ENCODE measurements at regions not wholly inside any gene's neighbourhood (a gene's known extent, or its start where the extent isn't known, plus 50 kb on each side); places are given as distances from the start of the nearest gene placed in this dataset.

DNA sequence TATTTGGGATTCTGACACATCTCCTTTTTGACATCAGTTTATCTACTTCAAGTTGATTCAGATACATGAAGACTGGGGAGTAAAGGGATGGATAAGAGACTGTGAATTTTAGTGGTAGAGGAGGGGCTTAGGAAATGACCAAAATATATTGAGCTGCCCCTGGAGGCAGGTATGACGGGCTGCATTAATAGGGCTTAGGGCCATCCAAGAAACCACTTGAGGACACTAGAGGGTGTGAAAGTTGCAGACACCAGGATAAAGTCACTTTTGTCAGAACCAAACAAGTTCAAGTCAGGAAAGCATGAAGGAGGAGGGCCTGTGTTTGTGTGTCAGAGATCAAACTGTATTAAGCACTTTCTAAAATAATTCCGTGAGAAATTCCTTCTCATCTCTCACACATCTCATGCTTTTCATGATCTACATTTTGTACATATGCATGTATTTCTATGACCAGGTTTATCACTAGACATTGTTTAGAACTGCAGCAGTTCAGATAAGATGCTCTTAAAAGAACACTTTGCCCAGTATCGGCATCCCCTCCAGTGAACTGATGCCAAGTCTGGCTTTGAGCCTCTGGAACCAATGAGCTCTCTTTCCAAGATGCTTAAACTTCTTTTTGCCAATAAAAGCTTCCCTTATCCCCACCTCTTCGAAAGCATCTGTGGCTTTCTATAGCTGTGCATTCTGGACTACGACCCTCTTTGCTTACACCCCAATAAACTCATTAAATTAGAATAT lies 136.9 kb downstream of the SLC38A1 start:
- no peak for DNase-seq

DNA sequence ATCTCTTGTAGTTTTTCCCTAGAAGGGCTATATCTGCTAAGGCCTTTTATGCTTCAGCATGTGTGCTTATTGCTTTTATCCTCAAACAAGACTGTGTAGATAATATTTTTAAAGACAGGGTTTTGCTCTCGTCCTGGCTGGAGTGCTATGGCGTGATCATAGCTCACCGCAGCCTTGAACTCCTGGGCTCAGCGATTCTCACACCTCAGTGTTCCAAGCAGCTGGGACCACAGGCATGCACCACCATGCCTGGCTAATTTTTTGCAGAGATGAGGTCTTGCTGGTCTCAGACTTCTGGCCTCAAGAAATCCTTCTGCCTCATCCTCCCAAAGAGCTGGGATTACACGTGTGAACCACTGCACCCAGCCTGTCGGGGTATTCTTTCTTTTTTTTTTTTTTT lies 137.3 kb upstream of the SCAF11 start:
- DNase-seq, result no peak

DNA sequence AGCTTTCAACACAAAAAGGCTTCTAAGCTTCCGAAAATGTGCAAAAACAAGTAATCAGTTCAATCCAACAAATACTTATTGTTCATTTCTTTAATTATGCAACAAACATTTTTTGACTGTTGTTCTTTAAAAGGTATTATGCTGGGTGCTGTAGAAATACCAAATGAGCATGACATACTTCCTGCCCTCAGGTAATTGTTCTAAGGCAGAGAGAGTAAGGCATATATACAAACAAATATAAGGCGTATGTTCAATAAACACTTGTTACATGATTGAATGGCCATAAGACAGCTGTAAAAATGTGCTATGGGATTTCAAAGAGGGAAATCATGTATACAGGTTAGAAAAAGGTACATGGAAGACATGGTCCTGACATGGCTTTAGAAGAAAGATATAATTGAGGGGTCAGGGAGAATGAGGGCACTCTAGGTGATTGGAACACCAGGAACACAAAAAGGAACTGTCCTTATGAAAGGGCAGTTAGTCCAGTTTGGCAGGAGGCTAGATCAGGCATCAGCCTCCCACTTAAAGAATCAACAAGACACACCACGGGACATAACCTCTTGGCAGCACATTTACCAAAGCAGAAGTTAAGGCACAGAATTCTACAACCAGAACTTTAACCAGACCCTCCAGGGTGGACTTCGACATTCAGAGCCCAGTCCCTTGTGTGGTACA lies 135.8 kb upstream of the SCAF11 start:
- no peak for DNase-seq

DNA sequence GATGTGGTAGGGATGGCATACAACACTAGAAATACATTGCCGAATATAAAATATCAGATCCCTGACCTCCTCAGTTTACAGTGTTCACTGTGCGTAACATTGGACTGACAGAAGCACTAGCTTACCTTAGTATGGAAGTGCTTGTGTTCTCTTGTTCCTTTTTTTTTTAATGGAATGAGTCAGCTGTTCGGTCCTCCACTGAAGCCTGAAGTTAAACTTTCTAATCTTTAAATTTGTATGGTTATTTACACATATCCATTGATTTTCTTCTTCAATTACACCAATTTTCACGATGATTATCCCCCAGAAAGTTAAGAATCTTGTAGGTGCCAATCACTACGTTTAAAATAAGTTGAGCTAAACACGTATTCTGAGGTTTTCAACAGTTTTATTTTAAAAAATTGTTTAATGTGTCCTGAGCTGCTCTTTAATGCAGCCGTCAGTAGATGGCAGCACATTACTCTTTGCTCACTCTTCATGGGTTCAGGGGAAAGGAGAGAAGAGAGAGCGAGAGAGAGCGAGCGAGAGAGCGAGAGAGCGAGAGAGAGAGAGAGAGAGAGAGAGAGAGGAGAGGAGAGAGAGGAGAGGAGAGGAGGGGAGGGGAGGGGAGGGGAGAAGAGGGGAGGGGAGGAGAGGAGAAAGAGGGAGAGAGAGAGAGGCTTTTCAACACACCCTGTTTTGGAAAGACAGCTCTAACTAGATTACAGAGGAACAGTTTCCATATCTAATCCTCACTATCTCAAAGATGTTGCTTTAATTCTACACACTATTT lies 134.7 kb upstream of the SCAF11 start:
- no peak for DNase-seq

DNA sequence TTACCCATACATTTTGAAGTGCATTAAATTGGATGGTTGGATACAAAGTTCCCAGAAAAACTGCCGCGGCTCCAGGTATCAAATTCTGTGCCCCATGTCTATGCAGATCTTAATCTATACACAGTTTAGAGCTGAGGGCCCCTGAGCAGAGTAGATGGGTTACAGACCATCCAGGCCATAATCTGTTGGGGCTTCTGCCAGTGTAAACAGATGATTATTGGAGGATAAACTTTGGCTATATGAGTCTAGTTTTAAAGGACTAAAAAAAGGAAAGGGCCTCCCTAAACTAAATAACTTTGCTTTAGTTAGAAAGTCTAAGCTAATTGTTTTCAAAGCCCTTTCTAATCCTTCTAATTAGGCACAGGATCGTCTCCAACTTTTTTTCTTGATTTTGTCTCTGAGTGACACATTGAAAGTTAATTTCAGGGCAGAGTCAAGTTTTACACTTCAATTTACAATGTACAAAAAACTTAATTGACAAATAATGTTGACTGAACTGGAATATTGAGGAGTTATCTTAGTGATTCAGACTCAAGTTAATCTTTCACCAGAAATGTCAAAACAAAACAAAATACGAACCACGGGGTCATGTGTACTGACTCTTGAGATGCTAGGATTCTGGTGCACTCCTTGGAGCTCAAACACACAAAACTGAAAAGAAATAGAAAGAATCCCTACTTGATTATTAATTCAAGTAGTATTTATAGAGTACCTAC lies 133.9 kb upstream of the SCAF11 start:
- no peak for DNase-seq

DNA sequence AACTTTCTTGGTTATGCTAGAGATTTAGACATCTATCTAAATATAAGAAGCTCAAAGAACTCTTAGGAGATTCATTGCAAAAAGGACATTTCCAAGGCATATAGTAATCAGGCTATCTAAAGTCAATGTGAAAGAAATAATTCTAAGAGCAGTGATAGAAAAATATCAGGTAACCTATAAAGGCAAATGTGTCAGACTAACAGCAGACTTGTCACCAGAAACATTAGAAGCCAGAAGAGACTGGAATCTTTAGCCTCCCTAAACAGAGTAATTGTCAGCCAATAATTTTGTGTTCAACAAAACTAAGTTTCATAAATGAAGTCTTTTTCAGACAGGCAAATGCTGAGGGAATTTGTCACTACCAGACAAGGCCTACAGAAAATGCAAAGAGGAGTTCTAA lies 122.0 kb upstream of the SCAF11 start:
- no peak for DNase-seq

DNA sequence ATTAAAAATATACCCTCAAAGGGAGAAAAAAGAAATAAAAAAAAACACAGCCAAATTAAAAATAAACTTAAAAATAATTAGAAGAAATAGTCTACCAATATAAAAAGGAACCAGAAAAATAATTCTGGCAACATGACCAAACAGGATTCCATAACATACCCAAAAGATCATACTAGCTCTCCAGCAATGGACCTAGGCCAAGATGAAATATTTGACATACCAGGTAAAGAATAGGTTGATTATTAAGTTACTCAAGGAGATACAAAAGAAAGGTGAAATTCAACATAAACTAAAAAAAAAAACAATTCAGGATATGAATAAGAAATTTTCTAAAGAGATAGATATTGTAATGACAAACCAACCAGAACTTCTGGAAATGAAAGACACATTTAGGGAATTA lies 121.3 kb upstream of the SCAF11 start:
- DNase-seq, result no peak

DNA sequence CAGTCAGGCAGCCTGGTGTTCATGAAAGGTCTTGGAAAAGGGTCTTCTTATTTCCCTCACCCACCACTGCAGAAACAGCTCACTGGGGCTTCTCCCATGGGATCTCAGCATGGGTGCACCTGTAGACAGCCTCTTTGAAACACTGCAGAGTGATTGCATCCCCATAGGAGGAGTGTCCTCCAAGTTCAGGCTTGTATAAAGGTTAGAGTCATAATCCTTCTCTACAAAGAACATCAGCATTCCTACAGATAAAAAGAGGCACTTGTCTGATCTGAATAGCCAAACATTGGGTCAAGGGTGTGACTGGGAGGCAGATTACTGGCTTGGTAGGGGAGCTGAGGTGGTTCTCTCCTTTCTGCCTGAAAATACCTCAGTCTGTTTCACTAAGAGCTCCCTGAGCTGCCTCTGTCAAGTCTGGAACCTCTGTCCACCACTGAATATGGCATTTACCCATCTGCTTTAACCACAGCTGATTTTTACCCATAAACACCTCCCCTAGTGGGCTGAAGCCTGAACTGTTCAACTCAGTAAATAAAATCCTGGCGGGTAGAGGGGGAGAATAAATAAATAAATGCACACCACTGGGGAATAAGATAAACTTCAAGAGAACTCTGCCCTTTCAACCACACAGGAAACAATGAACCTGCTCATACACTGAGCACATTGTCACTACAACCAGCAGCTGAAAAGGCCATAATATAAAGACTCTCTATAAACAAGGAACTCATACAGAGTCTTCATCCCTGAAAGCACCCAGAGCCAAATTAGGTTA lies 120.7 kb upstream of the SCAF11 start:
- no peak for DNase-seq

DNA sequence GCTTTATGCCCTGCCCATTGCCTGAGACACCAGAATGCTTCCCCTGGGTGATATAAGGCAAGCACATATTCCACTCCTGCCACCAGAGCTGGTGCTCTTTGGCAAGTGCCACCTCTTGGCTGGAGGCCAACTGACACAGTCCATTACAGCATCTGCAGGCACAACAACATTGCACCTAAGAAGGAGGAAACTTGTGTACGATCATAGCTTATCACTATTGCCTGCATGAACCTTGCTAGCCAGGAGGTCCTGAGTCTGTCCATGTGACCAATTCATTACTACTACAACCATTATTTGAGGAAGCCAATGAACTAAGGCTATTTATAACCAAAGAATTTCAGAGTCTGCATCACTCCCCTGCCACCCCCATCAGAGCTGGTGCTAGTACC lies 119.8 kb upstream of the SCAF11 start:
- DNase-seq, result no peak

DNA sequence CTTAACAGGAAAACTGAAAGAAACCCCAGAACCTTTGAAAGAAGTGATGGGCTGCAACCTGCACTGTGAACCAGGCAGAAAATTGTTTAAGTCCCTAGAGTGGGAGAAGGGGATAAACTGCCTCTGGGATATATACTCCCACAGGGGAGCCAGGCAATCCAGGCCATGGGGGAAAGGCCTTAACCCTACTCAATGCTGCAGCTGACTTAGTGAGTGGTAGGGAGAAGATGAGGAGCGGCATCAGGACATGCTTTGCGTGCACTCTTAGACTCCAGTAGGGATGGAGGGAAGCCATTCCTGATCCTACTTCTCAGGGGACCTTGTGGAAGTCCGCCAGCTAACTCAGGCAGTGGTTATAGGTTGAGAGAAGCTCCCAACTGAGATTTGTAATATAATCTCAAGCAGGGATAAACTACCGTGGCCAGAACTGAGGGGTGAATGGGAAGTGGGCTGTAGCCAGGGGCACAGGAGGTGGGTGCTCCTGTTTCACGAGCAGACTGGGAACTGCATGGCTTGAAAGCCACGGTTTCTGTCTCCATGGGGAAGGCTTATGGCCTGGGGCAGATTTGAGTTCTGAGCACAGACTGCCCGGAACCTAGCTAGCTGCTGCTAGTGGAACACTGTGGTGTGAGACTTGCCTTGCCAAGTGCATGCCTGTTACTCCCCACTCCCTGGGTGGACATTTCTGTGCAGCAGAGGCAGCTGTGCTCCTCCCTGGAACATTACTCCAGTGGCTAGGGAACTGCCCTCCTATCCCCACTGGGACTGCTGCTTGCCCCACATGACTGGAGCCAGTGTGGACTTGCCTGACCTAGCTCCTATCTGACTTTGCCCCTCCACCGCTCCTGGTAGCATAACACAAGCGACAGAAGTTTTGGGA lies 119.2 kb upstream of the SCAF11 start:
- DNase-seq, result no peak

DNA sequence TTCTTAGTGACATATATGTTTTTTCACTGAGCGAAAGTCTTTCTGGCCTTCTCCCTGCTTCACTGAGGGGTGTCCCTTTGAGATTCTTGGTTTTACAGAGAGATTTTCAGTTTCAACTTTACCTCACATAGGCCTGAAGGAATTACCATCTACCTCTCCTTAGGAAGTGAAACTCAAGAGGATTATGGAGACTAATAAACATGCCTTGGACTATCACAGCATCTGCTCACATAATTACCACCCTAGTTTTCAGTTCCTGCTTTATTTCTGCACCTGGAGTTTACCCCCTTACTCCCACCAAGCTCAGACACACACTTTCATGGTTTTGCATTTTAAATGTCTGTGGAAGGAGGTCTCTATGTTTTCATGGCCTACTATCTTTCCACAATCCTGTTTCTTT lies 118.3 kb upstream of the SCAF11 start:
- DNase-seq, result no peak

DNA sequence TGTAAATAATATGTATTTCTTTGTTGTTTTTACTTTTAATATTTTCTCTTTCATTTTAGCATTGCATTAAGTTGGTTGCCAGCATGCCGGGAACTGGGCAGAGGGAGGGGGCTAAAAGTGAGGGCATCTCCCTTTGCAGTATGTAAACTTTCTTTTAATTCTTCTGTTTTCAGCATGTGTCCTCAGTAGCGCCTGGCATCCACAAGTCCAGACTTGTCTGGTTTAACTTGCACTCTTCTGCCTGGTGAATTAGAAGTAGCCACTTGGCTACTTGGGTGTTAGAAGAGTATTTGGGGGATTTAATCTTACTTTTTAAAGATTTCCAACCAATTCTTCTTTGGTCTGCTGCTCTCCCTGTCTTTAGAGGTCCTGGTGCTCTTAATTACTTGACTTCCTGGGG lies 117.2 kb upstream of the SCAF11 start:
- DNase-seq, result no peak

DNA sequence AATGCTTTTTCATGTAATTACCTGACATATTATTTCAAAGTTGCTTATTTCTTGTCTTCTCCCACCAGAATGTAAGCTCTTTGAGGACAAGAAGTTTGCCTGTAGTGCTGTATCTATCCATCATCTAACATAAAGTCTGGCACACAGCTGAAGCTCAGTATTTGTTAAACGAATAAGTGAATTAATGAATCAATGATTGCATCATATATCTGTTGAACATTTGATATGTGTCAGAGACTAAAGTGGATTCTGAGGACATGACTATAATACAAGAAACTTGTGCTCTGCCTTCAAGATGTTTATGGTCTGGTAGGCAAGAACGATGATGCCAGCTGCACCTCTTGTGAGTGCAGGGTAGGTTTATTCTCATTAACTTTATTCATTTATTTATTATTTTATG lies 115.4 kb upstream of the SCAF11 start:
- no peak for DNase-seq

DNA sequence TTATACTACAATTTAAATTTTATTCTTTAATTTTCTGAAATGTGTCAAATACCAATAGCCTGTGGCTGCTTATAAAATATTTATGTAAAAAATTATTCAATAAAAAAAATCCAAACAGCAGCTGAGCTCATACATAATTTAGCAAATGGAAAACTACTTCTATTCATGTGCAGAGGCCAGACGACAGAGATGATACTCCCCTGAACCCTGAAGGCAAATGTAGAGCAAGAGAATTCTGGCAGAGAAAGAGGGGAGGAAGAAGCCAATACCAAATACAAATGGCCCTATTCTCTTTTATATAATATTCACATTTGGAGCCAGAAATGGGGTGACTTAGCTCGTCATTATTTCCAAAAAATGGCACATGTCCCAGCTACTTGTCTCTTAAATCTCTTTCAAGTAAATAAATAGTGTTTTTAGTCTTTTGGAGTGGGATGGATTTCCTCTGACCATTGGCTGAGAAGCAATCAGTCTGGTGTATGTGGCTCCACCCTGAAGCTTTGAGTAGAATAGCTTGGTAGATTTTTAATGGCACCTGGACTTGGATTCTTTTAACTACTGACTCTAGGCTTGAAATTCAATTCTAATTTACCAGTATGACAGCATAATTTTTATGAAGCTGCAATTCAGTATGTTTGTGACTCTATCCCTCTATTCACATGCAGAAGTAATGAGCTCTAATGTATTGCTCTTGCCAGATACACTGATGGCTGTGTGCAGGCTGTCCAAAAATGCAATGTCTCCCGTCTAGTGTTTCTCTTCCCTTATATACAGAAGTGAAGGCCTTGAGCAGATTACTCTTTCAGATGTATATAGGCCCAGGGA lies 113.4 kb upstream of the SCAF11 start:
- DNase-seq, result no peak

DNA sequence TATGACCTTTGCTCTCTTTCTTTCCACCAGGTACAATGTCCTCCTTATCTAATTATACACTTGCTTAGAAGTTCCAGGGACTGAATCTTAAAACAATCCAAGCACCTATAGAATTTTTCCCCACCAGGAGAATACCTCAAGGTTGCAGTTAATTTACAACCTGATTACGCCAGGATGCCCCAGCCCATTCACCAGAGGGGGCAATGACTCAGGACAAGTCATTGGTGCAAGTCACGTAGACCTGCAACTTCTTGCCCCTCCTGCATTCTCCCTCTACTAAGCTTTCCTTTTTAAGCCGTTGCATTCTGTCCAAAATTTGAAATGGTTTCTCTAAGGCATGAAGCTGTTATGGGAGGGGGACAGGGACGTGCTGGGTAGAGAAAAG lies 111.1 kb upstream of the SCAF11 start:
- DNase-seq, result no peak

DNA sequence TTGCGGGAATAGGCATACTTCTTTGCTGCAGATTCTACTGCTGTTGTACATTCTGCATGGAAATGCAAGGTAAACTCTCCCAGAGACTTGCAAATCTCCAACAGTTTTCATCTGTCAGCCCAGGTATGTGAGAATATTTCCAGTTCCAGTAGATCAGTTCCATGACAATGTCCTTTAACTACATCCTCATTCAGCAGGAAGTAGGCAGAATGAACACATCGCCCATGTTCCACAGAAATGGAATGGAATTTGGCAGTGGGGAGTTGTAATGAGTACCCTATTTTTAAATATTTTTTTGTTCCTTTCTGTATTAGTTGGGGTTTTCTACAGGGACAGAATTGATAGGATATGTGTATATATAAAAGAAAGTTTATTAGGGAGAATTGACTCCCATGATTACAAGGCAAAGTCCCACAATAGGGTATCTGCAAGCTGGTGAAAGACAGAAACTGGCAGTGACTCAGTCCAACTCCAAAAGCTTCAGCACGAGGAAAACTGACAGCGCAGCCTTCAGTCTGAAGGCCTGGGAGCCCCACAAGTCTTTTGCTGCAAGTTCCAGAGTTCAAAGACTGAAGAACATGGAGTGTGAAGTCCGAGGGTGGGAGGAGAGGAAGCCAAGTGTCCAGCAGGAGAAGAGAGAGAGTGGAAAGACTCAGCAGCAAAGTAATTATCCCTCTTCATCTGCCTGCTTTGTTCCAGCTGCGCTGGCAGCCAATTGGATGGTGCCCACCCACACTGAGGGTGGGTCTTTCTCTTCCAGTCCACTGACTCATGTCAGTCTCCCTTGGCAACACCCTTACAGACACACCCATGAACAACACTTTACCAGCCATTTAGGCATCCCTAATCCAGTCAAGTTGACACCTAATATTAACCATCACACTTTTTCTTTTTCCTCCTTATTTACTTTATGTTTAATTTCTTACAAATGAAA lies 110.4 kb upstream of the SCAF11 start:
- no peak for DNase-seq

DNA sequence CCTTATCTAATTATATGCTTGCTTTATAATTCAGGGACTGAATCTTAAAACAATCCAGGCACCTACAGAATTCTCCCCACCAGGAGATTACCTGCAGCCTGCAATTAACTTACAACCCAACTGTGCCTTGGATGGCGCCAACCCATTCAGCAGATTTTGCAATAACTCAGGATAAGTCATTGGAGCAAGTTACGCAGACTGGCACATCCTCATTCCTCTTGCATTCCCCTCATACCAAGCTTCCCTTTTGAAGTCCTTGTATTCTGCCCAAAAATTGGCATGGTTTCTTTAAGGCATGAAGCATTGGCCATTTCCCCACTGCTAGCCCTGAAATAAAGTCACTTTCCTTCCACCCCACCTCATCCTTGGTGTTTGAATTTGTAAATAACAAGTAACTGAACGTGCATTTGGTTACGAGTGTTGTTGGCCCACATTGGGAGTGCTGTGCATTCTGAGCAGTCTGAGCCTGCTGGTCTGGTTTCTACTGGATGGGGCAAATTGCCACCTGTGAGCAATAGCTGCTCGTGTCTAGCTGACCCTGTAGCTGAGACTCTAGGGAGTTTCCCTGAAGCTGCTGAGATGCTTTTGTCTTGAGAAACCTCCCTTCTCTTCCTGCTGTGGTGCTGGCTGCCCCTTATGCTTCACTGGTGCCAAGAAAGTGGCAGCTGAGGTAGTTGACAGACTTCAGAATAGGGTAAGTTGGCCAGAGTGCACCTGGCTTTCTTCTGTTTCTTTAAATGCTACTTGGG lies 99.2 kb upstream of the SCAF11 start:
- DNase-seq, result no peak

DNA sequence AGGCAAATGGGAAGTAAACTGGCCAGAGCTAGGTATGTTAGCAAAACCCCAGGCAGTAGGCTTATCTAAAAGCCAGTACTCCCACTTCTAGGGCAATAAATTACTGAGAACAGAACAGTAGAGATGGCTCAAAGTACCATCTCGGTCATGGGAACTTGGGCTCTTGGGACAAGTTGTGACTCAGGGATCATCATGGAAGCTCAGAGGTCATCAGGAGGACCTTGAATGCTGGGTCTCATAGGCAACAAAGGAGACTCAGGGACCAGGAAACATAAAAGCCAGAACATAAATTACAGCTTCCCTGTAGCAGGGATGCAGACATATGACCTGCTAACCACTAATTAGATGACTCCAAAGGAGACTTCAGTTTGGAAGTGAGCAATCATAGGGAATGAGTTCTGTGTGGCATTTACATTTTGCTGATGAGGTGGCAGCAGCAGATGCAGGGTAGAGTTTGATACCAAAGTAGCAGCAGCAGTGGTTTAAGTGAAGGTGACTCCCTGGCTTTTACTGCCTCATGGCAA lies 97.6 kb upstream of the SCAF11 start:
- no peak for DNase-seq
